Lower lobe of right lung (tissue), 2 donors: ENCODE measurements at regions not wholly inside any gene's neighbourhood (a gene's known extent, or its start where the extent isn't known, plus 50 kb on each side); places are given as distances from the start of the nearest gene placed in this dataset.

Source experiments
- ATAC-seq, 2 donors: fragments of 200-7000 bp; cut with Tn5 transposase; one replicate each; pipeline ENCODE4 v1.9.1; 2020 to 2022; ENCODE audit warnings: mild to moderate bottlenecking in 2 of 2, moderate library complexity in 2 of 2
- DNase-seq: peaks from one replicate; pipeline ENCODE4 v3.0.0-alpha.2; 2020
- H3K27ac ChIP-seq: fragments of 200-600 bp; one replicate; pipeline ENCODE4 v1.8.0; 2022
- H3K27me3 ChIP-seq: fragments of 200-600 bp; one replicate; pipeline ENCODE4 v1.8.0; 2022; ENCODE audit warnings: low read depth
- H3K36me3 ChIP-seq: fragments of 200-600 bp; one replicate; pipeline ENCODE4 v1.8.0; 2022; ENCODE audit warnings: mild to moderate bottlenecking
- H3K4me1 ChIP-seq: fragments of 200-600 bp; one replicate; pipeline ENCODE4 v1.8.0; 2022
- H3K4me3 ChIP-seq: fragments of 200-600 bp; one replicate; pipeline ENCODE4 v1.8.0; 2022; ENCODE audit warnings: mild to moderate bottlenecking
- H3K9me3 ChIP-seq: fragments of 200-600 bp; one replicate; pipeline ENCODE4 v1.8.0; 2022
- intact Hi-C: fragments of 100-400 bp; cut with DNase I; formaldehyde crosslinking; loops from one replicate; pipeline ENCODE4 v1.11.0; 2022
- TF ChIP-seq, protein P1 (sequence below): fragments of 200-600 bp; IDR thresholded peaks from one replicate; pipeline ENCODE4 v1.8.0; 2022; ENCODE audit warnings: antibody characterized with exemption, mild to moderate bottlenecking
- donor health status: DM: no; HTN: yes; CAD: no; lungs with severe emphysema.

DNA sequence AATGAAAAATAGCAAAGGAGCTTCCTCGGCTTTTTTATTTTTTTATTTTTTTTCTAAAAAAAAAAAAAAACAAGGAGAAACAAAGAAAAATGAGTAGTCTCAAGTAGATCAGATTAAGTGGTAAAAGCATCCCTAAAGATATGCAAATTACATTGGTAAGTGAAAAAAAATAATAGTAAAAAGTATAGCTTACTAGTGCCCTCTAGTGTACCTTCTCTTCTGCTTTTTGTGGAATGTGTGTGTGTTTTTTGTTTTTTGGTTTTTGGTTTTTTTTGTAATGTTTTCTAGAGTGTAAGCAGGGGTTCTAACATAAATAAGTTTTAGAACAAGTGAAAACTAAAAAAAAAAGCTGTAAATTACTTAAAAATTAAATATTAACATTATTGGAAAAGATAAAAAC lies 1062.0 kb downstream of the HACE1 start:
- ATAC-seq = no peak
- TF ChIP-seq, protein P1, sequence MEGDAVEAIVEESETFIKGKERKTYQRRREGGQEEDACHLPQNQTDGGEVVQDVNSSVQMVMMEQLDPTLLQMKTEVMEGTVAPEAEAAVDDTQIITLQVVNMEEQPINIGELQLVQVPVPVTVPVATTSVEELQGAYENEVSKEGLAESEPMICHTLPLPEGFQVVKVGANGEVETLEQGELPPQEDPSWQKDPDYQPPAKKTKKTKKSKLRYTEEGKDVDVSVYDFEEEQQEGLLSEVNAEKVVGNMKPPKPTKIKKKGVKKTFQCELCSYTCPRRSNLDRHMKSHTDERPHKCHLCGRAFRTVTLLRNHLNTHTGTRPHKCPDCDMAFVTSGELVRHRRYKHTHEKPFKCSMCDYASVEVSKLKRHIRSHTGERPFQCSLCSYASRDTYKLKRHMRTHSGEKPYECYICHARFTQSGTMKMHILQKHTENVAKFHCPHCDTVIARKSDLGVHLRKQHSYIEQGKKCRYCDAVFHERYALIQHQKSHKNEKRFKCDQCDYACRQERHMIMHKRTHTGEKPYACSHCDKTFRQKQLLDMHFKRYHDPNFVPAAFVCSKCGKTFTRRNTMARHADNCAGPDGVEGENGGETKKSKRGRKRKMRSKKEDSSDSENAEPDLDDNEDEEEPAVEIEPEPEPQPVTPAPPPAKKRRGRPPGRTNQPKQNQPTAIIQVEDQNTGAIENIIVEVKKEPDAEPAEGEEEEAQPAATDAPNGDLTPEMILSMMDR = peak; percentile 33
- Histone ChIP-seq H3K27ac (no peak overlapping the region), H3K4me1 (no peaks in the 10 kb centered on the region), H3K27me3 (no peaks in the 10 kb centered on the region), H3K36me3 (no peaks in the 10 kb centered on the region), H3K9me3 (no peaks in the 10 kb centered on the region), H3K4me3 (no peak overlapping the region)
- no peak for DNase-seq
- intact Hi-C loops = no loop called here

DNA sequence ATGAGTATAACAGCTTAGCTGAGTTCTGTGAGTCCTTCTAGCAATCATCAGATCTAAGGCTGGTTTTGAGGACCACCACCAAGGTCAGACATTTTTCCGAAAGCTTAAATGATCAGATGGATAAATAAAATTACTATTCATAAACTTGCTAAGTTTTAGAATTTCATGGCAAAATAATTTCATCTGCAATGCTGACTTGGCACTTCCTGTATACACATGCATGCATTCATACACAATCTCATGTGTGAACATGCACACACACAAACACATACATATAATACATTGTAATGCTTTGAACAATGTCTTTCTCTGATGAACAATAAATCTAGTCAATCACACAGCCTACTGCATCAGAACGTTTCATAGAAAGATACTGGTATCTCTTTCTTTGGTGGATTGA lies 1068.3 kb downstream of the HACE1 start:
- Histone ChIP-seq H3K36me3 (no peaks in the 10 kb centered on the region), H3K9me3 (no peaks in the 10 kb centered on the region), H3K27ac (no peak overlapping the region), H3K27me3 (no peaks in the 10 kb centered on the region), H3K4me3 (no peak overlapping the region), H3K4me1 (no peaks in the 10 kb centered on the region)
- TF ChIP-seq, protein P1 = no peak
- ATAC-seq = no peak
- intact Hi-C loops = no loop called here
- no peak for DNase-seq

DNA sequence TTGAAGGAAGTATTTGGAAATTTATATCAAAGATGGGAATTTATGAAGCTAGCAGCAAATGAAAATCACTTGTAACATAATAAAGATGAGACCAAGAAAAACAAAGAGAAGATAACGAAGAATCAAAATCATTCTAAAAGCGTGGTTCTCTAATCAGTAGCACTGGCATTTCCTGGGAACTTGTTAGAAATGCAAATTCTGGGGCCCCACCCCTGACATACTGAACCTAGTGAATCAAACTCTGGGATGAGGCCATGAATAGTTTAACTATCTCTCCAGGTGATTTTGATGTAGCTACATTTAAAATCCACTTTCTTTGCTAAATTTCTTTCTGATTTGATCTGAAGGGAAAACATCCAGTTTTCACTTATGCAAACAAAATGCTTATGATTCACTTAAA lies 1075.6 kb downstream of the HACE1 start:
- ATAC-seq (no peak), DNase-seq (no peak)
- no peaks in the 10 kb centered on the region for H3K36me3 ChIP-seq
- H3K27ac ChIP-seq = no peak overlapping the region
- H3K9me3 ChIP-seq = no peaks in the 10 kb centered on the region
- intact Hi-C loops = no loop called here
- H3K4me3 ChIP-seq = no peak overlapping the region
- TF ChIP-seq, protein P1 = no peak
- H3K4me1 ChIP-seq = no peaks in the 10 kb centered on the region
- H3K27me3 ChIP-seq = no peaks in the 10 kb centered on the region

DNA sequence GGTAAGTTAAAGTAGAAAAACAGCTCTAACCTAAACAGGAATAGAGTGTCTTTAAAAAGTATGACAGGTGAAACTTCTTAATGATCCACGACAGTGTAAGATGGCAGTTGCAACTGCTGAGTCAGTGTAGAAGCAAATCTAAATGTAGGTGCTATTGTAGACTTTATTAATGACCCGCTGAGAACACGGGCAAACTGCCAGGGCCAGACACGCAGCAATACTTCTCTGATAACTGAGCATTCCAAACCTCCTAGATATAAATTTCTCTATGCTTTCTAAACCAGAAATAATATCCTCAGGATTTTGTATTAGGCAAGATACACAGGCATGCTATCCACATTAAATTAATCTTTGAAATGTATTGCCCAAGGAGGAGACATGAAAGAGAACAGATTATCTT lies 1076.4 kb downstream of the HACE1 start:
- H3K27me3 ChIP-seq = no peaks in the 10 kb centered on the region
- no peaks in the 10 kb centered on the region for H3K36me3 ChIP-seq
- no peaks in the 10 kb centered on the region for H3K9me3 ChIP-seq
- H3K27ac ChIP-seq = no peak overlapping the region
- H3K4me1 ChIP-seq = no peaks in the 10 kb centered on the region
- no peak overlapping the region for H3K4me3 ChIP-seq
- TF ChIP-seq, protein P1 = no peak
- DNase-seq = no peak
- intact Hi-C loops = no loop called here
- ATAC-seq = no peak

DNA sequence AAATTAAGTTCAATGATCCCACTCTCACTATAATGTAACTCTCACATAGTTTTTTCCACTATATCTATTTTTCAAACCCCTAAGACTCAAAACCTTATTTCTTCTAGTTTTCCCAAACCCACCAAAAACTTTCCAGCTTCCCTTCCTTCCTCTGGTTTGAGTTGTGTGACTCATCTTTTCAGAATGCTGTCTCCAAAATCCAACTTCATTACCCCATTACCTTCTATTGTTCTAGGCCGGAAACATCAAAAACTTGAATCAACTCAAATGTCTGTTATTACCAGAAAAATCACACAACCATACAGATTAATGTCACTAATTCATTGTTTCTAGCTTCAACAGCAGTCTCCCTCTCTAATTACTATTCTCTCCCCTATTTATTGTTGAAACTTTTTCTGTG lies 1090.3 kb downstream of the HACE1 start:
- no peak for DNase-seq
- Histone ChIP-seq H3K36me3 (no peaks in the 10 kb centered on the region), H3K9me3 (no peaks in the 10 kb centered on the region), H3K27ac (no peak overlapping the region), H3K4me1 (no peaks in the 10 kb centered on the region), H3K27me3 (no peaks in the 10 kb centered on the region), H3K4me3 (no peak overlapping the region)
- intact Hi-C loops = no loop called here
- no peak for ATAC-seq
- TF ChIP-seq, protein P1 = no peak

DNA sequence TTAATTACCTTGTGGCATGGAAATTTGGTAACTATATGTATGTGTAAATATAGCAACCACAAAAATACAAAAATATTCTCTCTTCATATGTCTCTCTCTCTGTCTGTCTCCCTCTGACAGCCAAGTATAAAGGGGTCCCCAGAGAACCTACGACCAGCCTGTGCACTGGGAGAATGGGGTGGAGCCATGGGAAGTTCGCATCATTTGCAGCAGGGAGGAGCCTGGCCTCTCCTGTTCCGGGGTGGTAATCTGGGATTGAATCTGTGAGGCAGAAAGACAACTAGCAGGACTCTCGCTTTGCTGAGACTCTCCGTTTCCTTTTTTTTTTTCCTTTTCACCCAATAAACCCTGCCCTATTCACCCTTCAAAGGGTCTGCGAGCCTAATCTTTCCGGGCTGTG lies 1109.1 kb downstream of the HACE1 start:
- ATAC-seq = no peak
- TF ChIP-seq, protein P1 = no peak
- DNase-seq = no peak
- Histone ChIP-seq H3K9me3 (no peaks in the 10 kb centered on the region), H3K4me1 (no peaks in the 10 kb centered on the region), H3K27me3 (no peaks in the 10 kb centered on the region), H3K36me3 (no peaks in the 10 kb centered on the region), H3K4me3 (no peak overlapping the region), H3K27ac (no peak overlapping the region)
- intact Hi-C loops = no loop called here
